Stimulated activated CD8-positive, alpha-beta memory T cell treated with anti-CD3 and anti-CD28 coated beads, Interleukin-15, amount 100 ng/mL, for 48 hours (primary cell): ENCODE measurements at regions not wholly inside any gene's neighbourhood (a gene's known extent, or its start where the extent isn't known, plus 50 kb on each side); places are given as distances from the start of the nearest gene placed in this dataset.
"Not testable (repeated sequence)": the region's sequence is repeated elsewhere in the genome, so short reads cannot be mapped to it uniquely, and the experiment has no call there.

ENCODE experiments used
- DNase-seq, 2 donors: peaks; one replicate each; pipeline ENCODE4 v3.0.0-alpha.2; 2020; ENCODE audit warnings: low read depth in 2 of 2

DNA sequence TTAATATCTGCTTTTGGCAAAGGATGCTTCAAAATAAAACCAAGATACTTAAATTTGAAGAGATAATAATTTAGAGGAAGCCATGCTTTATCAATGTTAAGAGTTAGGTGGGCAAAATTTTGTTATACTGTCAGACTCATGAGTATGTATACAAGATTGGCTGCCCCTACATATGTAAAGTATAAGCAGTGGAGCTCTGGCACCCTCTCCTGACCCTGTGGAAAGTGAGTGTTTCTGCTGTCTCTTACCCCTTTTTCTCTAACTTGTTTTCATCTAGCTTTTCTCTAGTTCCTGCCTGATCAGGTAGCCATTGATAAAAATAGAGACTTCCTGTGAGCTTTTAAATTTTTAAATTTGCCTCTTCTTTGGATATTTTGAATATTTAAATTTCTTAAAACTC, 710.9 kb upstream of the SPRY2 start:
- DNase-seq = no peak

DNA sequence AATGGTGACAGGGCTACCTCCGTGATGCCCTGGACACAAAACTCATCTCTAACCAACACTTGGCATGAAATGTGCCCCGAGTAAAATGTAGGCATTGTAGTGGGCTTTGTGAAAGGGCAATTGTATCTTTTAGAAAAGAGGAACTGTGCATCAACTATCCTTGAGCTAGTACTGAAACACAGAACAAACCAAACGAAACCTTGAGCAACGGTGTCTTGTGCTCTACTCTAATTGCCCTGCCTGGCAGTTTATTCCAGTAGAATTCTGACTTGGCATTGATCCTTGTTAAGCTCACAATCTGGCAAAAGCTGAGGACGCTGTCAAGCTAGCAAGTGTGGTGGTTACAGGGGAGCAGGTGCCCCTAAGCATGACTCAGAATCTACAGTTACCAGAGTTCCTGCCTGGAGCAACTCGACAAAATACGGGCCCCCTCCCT, 707.1 kb upstream of the SPRY2 start:
- DNase-seq = no peak

DNA sequence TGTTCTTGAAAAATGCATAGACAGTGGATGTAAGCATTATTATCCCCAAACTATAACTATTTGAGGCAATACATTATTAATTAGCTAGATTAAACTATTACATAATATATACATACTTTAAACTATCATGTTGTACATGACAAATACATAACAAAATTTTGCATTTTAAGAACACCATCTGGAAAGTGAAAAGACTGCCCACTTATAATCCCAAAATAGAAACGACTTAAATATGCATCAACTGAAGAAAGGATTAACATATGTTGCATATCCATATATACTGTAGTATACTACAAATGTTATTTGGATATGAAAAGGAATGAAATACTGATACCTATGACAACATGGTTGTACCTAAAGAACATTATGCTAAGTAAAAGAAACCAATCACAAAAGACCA, 700.8 kb upstream of the SPRY2 start:
- DNase-seq = no peak

DNA sequence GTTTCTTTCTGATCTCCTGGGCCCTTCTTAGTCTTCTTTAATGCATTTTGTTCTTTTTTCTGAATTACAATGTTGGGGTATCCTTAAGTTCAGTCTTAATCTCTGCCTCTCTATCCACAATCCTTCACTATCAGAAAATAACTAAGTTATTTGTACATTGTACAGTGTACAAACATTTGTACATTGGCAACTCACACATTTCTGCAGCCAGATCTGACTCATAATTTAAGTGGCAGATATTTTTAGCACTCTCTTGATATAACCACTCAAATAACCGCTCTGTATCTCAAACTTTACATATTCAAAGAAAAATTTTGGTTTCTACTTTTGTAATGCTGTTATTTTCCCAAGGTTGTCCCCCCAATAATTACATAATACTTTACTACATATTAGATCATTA, 691.1 kb upstream of the SPRY2 start:
- no peak for DNase-seq

DNA sequence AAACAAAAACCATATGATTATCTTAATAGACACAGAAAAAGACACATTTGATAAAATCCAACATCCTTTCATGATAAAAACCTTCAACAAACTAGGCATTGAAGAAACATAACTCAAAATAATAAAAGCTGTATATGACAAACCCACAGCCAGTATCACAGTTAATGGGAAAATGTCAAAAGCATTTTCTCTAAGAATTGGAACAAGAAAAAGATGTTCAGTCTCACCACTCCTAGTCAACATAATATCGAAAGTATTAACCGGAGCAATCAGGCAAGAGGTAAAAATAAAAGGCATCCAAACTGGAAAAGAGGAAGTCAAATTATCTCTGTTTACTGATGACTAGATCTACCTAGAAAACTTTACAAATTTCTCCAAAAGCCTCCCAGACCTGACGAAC, 684.2 kb upstream of the SPRY2 start:
- DNase-seq = no peak

DNA sequence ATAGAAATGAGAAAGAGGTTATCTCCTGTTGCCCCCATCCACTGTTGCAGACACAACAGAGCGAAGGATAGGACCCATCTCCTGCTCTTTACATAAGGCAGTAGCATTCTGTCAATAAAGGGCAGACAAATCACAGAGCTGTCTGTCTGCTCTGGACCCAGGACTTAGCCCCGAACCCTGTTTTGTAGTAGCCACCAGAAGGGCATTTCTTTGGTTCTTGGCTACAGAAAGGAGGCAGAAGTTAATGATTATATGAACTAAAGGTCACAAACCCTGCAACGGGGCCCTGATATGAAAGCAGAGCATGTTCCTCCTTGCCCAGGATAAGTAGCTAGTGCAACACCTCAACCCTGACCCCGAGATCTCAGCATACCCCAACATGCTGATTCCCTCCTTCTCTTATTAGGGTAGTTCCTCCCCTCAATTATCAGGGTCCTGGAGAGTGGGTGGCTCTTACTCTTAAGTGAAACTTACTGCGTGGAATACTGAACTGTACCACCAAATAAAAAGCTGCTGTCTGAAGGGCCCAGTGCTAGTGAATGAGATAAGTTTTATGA, 680.4 kb upstream of the SPRY2 start:
- no peak for DNase-seq

DNA sequence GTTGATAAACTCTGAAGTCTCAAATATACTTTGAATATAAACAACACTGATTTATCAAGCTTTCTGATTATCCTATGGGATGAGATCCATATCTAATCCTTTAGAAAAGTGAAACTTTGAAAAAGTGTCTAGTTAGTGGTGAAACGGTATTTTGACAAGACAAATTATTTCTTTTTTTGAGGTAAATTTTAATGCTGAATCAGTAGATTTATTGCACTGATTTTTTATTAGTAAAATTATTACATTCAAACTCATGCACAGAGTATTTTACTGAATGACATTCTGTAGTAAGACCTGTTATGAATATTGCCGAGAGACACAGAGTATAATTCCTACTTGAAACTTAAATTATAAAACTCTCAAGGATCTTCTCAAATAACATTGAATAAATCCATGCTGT, 679.1 kb upstream of the SPRY2 start:
- DNase-seq = no peak

DNA sequence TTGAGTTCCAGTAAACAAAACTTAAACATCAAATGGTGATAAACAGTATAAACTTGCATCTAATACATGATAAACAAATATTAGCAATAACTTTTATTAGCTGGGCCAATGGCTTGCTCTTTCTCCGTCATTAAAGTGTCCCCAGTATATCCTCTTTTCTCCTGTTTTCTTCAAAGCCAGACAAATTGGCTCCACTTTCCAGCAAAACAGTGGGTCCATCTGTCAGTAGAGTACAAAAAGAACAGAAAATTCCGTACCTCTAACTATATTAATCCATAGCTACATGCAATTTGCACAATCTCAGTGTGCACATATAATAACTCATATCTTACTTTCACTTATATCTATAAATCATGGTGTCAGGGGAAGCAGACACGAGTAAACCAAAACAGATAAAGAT, 678.0 kb upstream of the SPRY2 start:
- DNase-seq = no peak

DNA sequence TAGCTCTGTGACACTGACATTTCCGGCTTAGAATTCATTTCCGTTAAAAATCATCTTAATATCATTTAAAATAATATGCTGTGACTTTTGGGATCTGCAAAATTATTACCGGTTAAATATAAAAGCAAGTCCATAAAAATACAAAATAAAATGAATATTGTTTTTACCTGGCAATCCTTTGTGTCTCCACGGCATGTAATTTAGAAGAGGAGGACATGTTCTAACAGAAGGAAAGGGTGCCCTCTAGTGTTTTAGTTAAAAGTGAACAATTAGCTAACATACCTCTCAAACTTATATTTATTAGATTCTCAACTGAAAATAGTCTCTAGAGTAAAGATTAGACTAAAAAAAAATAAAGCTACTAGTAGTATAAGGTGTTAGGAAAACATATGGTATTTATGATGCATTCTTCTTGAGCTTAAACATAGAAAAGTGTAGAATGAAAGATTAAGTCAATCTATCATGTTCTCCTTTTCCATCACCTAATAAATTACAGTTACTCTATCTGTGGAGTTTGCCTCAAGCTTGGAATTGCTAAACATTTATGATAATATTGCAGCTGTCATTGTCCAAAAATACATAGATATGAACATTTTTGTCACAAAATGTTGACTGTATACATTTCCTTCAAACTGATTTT, 676.7 kb upstream of the SPRY2 start:
- no peak for DNase-seq

DNA sequence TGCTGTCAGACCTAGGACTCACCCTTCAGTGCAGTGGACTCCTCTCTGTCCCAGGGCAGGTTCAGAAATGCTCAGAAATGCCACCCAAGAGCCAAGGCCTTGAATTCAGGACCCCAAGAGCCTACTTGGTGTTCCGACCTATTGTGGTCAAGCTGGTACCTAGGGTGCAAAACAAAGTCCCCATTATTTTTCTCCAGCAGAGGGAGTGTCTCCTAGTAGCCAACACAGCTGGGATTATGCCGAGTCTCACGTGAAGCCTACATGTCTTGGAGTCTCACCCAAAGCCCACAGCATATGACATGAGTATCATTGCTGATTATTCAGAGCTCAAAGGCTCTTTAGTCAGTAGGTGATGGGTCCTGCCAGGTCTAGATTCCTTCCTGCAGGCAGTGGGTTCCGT, 671.1 kb upstream of the SPRY2 start:
- no peak for DNase-seq

DNA sequence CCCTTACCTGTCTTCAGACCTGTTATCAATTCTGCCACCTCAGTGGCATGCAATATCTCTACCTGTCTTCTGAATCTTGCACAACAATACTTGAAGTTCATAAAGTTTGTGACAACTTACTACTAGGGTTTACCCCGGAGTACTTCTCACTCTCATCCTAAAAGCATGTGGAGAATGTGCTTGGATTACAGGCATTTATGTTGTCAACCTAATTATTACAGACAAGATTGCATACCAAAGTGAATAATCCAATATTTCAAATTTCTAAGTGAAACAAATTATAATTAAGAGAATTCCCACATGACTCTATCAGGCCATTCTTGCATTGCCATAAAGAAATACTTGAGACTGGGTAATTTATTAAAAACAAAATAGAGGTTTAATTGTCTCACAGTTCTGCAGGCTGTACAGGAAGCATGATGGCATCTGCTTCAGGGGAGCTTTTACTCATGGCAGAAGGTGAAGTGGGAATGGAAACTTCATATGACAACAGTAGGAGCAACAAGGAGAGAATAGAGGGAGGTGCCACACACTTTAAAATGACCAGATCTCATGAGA, 661.0 kb upstream of the SPRY2 start:
- DNase-seq = no peak

DNA sequence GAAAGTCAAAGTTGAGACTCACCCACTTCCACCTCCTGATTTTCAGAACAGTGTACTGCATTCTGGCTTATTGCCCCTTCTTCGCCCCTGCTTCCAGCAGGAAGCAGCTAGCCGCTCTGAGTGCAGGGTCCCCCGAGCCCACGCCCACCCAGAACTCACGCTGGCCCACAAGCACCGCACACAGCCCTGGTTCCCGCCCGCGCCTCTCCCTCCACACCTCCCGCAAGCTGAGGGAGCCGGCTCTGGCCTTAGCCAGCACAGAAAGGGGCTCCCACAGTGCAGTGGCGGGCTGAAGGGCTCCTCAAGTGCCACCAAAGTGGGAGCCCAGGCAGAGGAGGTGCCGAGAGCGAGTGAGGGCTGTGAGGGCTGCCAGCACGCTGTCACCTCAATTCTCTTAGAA, 657.7 kb upstream of the SPRY2 start:
- not testable (repeated sequence) for DNase-seq

DNA sequence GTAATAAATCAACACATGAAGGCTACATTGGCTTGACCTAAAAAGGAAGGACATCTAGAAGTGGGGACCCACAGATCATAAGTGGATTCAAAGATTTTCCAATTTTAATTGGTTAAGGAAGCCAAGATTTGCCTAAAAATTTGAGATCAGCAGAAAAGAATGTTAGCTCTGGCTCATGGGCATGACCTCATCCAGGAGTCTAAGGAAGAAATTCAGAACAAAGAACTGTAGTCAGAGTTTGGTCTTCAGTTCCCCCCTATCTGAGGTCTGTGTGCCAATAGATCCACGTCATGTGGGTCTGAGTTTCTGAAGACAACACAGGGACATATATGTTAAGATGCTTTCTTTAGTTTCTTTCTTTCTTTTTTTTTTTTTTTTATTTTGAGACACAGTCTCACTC, 648.8 kb upstream of the SPRY2 start:
- DNase-seq = no peak

DNA sequence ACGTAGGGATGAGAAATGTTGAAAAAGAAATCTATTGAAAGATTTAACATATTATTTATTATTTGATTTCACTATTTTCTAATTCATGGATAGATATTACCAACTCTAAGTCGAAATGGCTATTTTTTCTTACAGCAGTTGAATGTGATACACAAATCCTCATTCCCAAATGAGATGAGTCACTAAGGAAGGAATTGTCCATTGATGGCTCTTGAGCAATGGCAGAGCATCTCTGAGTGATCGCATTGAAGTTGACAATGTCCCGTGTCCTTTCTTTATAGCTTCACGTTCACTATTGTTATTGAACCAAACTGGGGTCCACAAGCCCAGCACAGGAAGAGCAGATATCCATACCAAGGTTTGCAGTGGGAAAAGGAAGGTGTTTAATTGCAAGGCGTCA, 648.3 kb upstream of the SPRY2 start:
- no peak for DNase-seq

DNA sequence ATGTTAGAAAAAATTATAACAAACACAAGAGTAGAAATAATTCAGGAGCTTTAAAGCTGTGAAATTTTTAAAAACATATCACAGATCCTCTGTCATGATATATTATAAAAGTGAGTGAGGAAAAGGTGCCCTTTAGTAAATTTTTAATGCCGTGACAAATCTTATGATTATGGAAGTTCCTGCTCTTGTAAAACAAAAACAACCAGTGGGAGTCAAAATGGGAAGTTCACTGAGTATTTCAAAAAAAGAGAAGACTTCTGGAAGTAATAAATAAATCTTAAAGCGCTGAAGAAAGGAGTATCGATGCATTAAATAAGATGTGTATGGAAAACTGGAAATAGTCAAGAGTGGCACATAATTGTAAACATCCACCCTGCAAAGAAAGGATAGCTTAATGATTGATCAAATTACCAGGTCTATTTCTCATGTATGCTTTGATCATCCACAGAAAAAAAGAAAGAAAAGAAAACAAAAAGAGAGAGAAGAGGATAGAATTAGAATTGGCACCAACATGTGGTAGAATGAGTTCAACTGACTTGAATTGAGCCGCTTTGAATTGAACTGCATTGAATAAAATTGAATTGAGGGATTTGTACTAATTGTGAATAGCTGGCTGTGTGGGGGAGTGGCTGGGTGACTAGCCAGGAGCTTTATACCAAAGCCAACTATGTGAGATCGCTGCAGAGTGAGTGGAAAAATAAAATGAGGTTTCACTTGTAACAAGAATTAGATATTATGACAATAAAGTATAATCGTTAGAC, 647.6 kb upstream of the SPRY2 start:
- DNase-seq = no peak

DNA sequence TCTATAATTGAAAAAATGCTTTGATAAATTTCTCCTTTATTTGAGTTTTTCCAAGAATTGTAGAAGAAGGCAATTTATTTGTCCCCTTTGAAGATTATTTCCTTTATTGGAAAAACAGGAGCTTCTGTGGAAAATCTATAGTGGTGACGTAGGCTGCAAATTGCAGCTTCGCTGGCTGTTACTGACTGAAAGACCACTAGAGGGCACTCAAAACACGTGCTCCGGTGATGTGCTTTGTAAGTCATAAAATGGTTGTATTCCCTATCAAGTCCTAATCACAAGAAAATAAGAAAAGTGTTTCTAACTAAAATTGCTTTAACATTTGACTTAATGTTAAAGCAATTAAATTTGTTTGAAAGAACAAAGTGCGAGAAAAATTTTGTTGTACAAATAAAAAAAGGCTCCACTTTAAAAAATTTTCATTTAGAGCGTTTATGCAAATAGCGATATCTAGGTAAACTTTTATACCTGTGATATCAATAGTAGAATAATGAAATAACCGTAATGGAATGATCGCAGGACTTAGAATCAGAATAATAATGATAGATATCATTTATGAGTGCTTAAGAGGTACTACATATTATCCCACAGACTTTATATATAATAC, 638.2 kb upstream of the SPRY2 start:
- peak in 1 of 2 donors; percentile 1 for DNase-seq

DNA sequence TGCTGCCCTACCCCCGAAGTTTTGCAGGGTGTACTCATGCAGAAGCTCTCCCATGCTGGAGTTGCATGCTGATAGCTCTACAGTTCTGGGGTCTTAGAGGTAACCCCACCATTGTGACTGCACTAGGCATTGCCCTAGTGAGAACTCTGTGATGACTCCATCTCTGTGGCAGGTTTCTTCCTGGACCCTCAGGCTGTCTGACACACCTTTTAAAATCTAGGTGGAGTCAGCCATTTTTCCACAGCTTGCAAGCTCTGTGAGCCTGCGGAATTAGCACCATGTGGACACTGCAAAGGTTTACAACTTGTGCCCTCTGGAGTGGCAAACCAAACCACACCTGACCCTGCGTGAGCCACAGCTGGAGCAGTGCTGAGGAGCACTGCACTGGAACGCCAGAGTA, 636.2 kb upstream of the SPRY2 start:
- DNase-seq = no peak

DNA sequence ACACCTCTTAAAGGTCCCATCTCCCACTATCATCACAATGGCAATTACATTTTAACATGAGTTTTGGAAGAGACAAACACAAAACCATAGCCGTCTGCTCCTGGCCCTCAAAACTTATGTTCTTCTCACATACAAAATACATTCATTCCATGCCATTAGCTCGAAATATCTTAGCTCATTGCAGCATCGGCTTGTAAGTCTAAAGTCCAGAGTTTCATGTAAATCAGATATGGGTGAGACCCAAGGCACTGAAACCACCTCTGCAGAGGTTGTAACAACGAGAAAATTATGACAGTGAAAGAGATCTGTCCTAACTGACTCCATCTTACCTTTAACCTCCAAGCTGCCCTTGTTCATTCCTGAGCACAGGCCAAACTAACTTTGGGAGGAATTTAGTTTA, 635.0 kb upstream of the SPRY2 start:
- no peak for DNase-seq

DNA sequence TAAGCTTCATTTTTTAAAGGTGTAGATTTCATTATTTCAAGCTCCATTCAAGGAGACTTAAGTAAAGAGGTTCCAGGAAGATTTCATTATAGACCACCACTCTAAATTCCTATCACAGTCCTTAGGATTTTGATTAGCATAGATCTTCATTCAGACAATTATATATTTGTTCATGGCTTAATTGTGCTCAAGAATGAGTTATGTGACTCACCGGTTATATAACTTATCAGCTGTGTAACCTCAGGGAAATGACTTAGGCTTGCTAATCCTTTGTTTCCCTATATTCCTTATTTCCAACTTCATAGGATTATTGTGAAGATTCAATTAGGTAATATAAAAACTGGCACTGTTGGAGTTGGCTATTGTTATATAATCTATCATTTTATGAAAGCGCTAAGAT, 632.8 kb upstream of the SPRY2 start:
- no peak for DNase-seq

DNA sequence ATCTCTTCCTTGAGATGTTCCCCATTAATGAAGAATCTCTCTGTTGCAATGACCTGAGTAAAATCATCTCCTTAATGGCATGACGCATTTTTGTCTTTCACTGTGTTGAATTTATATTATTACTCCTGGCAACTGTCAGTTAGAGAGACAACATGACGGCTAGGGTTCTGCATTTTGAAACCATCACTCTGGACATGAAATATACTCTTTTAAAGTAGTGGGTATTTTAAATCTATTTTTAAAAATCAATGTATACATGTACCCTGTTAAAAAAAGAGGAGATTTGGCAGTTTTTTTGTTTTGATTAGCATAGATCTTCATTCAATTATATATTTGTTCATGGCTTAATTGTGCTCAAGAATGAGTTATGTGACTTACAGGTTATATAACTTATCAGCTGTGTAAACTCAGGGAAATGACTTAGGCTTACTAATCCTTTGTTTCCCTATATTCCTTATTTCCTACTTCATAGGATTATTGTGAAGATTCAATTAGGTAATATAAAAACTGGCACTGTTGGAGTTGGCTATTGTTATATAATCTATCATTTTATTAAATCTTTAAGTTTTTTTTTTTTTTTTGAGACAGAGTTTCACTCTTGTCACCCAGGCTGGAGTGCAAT, 632.0 kb upstream of the SPRY2 start:
- no peak for DNase-seq

DNA sequence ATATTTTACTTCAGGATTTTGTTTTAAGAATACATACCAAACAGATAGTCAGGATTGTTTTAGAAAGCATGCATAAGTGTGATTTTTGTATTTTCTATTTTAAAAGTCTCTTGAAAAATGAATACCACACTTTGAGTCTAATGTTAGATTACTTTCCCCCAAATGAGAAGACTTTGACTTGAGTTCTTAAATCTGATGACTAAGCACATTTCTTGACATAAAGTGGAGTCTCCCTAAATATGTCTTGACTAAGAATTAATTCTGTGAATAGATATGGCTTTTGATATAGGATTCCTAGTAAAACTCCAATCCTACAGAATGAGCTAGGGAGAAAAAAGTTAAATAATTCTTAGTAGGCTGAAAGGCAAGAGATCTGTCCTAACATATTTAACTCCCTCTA, 624.2 kb upstream of the SPRY2 start:
- DNase-seq = no peak

DNA sequence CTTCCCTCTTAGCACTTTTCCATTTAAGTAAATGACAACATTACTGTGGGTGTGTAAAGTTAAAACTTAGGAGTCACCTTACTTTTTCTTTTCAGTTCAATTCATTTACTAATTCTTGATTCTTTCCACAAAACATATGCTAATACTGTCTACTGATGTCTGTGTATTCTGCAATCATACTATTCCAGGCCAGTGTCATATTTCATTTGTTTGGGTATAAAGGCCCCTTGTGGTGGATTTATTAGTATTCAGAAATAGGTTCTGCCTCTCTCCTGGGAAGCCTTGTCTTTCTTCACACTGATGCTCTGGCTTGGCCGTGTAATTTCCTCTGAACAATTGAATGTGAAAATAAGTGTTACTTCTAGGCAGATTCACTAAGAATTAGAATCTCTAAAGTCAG, 621.9 kb upstream of the SPRY2 start:
- DNase-seq = no peak
